ENCODE measurements at regions not wholly inside any gene's neighbourhood (a gene's known extent, or its start where the extent isn't known, plus 50 kb on each side); places are given as distances from the start of the nearest gene placed in this dataset.
"Not testable (repeated sequence)": the region's sequence is repeated elsewhere in the genome, so short reads cannot be mapped to it uniquely, and the experiment has no call there.

DNA sequence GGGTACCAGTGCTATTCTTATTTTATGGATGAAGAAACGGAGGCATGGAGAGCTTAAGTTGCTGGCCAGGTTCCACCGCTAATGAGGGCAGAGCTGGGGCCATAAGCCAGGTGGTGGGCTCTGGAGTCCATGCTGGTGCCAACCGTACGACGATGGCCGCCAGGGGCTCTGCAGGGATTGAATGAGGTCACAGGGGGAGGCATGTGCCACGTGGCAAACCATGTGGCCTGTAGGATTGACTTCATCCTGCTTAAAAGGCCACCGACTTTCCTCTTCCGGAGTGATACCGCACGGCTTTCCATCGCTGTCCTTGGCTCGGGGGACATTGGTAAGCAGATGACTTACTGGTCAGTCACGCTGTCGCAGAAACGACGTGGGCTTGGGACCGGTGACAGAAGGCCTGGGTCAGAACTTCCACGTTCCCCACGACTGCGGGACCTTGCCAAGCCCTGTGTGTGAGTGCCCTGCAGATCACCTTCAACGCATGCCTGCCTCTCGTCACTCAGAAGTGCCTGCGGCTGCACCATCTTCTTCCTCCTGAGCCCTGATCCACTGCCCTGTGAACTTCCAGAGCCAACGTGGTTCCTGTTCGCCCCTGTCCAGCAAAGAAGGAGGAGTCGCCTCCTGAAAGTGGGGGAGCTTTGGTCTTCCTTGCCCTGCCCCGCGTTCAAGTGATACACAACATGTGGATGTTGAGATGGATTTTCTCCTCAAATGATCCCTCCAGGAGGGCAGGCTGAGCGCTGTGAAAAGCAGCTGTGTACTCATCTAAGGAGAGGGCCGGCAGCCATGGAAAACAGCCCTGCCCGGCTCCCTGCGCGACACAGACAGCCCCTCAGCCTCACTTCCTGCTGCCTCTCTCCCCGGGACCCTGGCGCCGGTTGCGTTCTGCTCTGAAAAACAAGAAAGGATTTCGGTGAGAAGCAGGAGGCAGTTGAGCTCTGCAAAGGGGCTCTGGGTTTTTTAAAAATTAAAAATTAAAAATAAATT, 176.7 kb downstream of the C16orf95 start:
- Mint-ChIP-seq H3K36me3 (no peaks in the 10 kb centered on the region), H3K4me3 (no peak overlapping the region), H3K9me3 (ENCODE audit: low read depth) (no peaks in the 10 kb centered on the region), H3K27me3 (no peaks in the 10 kb centered on the region), H3K4me1 (ENCODE audit: low read depth) (no peaks in the 10 kb centered on the region), H3K27ac (no peak overlapping the region)

DNA sequence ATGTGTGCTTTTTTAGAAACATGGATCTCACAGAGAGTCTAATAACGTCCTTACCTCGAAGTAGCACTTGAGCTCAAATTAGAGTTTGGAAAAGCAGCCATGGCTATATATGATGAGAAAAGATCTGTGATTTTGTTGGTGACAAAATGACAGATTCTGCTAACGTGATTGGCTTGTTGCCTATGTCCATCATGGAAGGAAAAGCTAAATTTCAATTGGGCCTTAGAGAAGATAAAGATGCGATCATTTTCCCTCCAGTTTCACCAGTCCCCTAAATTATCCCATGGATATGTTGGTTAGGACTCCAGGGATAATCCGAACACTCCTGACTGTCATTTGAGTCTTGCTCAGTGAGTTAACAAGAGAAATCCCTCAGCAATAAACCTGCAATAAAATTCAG, 175.8 kb downstream of the C16orf95 start:
- no peaks in the 10 kb centered on the region for H3K36me3 Mint-ChIP-seq
- no peaks in the 10 kb centered on the region for H3K4me1 Mint-ChIP-seq (ENCODE audit: low read depth)
- H3K9me3 Mint-ChIP-seq (ENCODE audit: low read depth) = no peaks in the 10 kb centered on the region
- H3K27me3 Mint-ChIP-seq = no peaks in the 10 kb centered on the region
- H3K27ac Mint-ChIP-seq = no peak overlapping the region
- no peak overlapping the region for H3K4me3 Mint-ChIP-seq

DNA sequence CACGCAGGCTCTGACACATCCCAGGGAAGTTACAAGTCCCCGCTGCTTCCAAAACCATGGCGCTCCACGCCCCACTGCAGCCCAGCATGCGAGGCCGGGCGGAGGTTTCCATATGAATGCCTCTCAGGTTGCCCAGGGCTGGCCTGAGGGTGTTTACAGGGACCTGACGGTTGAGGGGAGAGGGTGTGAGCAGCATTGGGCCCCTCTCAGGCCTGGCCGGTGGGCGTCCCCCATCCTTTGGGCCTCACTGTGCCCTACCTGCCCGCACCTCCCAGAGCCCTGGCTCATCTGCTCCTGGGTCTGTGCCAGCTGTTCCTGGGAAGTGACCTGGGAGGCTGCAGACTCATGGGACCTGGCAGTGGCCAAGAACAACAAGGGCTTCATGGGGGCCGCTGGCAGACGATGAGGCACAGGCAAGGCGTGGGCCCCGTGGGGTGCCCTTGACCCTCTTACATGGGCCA, 173.5 kb downstream of the C16orf95 start:
- no peak overlapping the region for H3K4me3 Mint-ChIP-seq
- H3K4me1 Mint-ChIP-seq (ENCODE audit: low read depth) = no peaks in the 10 kb centered on the region
- peaks cover under 1% of the 10 kb centered on the region for H3K36me3 Mint-ChIP-seq
- H3K9me3 Mint-ChIP-seq (ENCODE audit: low read depth) = peaks cover 1% of the 10 kb centered on the region
- no peaks in the 10 kb centered on the region for H3K27me3 Mint-ChIP-seq
- H3K27ac Mint-ChIP-seq = no peak overlapping the region

DNA sequence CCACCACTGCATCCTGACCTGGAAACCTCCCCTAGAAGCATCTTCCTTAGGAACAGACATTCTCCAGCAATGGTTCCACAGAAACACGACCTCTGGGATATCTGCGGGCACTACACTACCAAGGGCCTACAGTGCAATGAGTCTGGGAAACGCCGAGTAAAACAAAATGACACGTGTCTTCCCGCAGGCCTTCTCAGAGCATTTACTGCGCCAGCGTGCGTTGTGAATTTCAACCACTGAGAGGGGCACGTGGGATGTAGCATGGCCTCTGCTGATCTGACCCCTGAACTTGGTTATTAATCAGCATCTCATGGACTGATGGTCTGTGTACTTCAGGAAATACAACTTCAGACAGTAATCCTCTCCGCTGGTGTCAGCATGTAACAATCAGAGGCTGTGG, 173.0 kb downstream of the C16orf95 start:
- no peak overlapping the region for H3K4me3 Mint-ChIP-seq
- peaks cover 5% of the 10 kb centered on the region for H3K9me3 Mint-ChIP-seq (ENCODE audit: low read depth)
- H3K27me3 Mint-ChIP-seq = no peaks in the 10 kb centered on the region
- peaks cover 3% of the 10 kb centered on the region for H3K36me3 Mint-ChIP-seq
- H3K27ac Mint-ChIP-seq = no peak overlapping the region
- no peaks in the 10 kb centered on the region for H3K4me1 Mint-ChIP-seq (ENCODE audit: low read depth)

DNA sequence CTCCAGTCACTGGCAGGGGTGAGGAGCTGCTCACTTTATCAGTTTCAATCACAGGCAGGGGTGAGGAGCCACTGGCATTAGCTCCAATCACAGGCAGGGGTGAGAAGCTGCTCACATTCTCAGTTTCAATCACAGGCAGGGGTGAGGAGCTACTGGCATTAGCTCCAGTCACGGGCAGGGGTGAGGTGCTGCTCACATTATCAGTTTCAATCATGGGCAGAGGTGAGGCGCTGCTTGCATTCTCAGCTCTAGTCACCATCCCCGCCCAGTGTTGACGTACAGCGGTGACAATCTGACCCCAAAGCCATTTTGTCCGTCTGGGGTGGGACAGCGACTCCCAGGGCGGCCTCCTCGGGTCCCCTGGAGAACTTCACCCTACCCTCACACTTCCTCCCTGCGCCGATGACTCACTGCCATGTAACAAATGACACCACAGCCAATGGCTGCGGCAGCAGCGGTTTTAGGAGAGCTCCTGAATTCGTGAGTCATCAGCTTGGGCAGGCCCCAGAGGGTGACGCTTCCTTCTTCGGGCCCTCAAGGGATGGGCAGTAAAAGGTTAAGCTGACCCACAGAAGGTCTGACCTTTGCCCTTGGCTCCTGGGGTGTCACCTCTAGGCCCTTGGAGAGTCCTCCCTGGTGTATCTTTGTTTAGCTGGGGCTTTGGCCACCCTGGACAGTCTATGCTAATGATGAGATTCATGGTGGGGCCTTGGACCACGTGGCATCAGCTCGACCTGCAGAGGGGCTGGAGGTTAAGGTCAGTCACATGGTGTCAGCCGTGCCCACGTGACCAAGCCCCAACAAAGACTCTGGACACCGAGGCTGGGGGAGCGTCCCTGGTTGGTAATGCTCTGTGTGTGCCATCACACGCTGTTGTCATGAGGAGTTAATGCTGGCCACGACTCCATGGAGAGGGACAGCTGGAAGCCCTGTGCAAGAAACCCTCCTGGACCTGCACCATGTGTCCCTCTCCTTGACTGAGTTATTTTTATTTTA, 171.7 kb downstream of the C16orf95 start:
- Mint-ChIP-seq H3K9me3 (ENCODE audit: low read depth) (peaks cover 5% of the 10 kb centered on the region), H3K36me3 (peaks cover 3% of the 10 kb centered on the region), H3K27ac (no peak overlapping the region), H3K27me3 (no peaks in the 10 kb centered on the region), H3K4me1 (ENCODE audit: low read depth) (no peaks in the 10 kb centered on the region), H3K4me3 (no peak overlapping the region)

DNA sequence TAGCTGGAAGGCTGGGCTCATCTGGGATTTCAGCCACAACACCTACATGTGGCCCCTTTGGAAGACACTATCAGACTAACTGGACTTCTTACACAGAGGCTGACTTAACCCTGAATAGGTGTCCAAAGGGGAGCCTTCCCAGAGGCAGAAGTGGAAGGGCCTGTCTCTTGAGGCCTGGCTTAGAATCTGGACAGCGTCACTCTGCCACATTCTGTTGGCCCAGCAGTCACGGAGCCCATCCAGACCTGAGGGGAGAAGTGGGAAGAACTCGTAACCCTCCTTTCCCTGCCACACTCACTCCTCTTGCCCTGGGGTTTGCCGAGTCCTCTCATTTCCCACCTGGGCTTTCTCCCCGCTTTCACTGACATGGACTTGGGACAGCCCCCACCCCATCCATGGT, 170.5 kb downstream of the C16orf95 start:
- no peaks in the 10 kb centered on the region for H3K4me1 Mint-ChIP-seq (ENCODE audit: low read depth)
- no peak overlapping the region for H3K4me3 Mint-ChIP-seq
- H3K9me3 Mint-ChIP-seq (ENCODE audit: low read depth) = peaks cover 5% of the 10 kb centered on the region
- H3K36me3 Mint-ChIP-seq = peaks cover 3% of the 10 kb centered on the region
- no peak overlapping the region for H3K27ac Mint-ChIP-seq
- H3K27me3 Mint-ChIP-seq = no peaks in the 10 kb centered on the region

DNA sequence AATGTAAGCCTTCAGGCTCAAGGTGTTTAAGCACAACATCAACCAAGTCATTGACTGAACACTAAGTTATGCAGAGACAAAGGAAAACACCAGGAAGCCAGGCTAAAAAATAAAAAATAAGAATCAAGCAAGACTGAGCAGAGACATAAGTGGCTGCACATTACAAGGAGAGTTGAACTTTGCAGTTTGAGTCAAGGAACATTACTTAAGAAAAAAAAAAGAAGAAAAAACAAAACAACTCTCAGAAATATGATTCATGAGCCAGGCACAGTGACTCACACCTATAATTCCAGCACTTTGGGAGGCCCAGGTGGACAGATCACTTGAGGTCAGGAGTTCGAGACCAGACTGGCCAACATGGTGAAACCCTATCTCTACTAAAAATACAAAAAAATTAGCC, 168.1 kb downstream of the C16orf95 start:
- Mint-ChIP-seq H3K4me3 (no peak overlapping the region), H3K4me1 (ENCODE audit: low read depth) (no peaks in the 10 kb centered on the region), H3K27me3 (peaks cover under 1% of the 10 kb centered on the region), H3K27ac (no peak overlapping the region), H3K36me3 (peaks cover 3% of the 10 kb centered on the region), H3K9me3 (ENCODE audit: low read depth) (peaks cover 5% of the 10 kb centered on the region)

DNA sequence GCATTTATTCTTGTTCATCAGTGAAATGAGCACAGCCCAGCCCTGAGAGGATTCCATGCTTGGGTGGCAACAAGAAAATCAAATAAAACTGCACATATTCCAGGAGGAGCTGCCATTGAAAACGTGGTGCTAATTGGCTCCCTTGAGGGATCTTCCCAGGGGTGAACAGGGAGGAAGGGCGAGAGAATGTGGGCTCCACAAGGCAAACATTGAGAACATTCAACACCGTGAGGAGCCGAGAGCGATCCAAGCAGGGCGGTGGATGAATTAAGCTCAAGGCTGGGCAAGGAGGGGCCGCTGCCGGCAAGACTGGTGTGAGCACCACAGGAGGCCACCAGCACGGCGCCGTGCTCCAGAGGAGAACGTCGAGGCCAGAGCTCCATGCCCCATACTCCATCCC, 166.9 kb downstream of the C16orf95 start:
- no peaks in the 10 kb centered on the region for H3K4me1 Mint-ChIP-seq (ENCODE audit: low read depth)
- H3K9me3 Mint-ChIP-seq (ENCODE audit: low read depth) = peaks cover 5% of the 10 kb centered on the region
- H3K27ac Mint-ChIP-seq = no peak overlapping the region
- H3K36me3 Mint-ChIP-seq = peaks cover 6% of the 10 kb centered on the region
- no peak overlapping the region for H3K4me3 Mint-ChIP-seq
- H3K27me3 Mint-ChIP-seq = peaks cover 4% of the 10 kb centered on the region

DNA sequence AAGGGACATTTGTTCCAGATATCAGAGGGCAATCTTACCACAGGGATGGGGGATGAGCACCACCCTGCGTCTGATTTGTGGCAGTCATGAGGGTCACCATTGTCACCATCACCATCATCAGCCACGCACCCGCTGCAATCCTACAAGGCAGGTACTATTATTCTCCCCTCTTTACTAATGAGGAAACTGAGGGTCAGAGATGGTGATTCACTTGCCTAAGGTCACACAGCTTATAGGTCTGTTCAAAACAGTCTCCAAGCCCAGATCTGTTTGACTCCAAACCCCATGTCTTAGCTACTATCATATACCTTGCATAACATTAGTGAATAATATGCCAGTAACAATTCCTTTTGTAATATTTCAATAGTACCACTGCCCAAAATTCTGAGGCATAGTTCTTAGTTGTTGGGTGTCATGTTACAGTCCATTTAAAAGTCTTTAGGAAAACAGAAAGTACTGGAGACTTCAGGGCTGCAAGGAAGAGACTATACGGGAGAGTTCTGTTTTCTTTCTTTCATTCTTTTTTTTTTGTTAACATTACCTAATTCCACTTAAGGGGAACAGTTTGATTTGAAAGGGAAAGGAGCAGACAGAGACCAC, 166.4 kb downstream of the C16orf95 start:
- Mint-ChIP-seq H3K27me3 (peaks cover 4% of the 10 kb centered on the region), H3K9me3 (ENCODE audit: low read depth) (peaks cover 5% of the 10 kb centered on the region), H3K27ac (no peak overlapping the region), H3K4me3 (no peak overlapping the region), H3K36me3 (peaks cover 6% of the 10 kb centered on the region), H3K4me1 (ENCODE audit: low read depth) (no peaks in the 10 kb centered on the region)

DNA sequence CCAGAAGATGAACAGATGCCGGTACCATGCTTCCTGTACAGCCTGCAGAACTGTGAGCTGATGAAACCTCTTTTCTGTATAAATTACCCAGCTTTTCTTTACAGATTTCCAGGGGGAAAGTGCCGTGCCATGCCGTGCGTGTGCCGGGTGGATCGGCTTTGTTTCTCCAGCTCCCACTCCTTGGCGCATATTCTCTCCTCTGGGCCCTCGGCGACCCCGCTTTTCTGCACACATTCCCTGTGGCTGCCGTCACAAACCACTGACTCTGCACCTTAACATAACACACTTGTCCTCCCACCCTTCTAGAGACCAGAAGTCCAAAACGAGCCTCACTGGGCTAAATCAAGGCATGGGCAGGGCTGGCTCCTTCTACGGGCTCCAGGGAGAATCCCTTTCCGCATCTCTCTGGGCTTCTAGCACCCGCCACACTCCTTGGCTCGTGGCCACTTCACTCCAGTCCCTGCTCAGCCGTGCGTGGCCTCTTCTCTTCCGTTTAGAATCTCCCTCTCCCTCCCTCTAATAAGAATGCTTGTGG, 164.9 kb downstream of the C16orf95 start:
- H3K4me3 Mint-ChIP-seq = no peak overlapping the region
- H3K27ac Mint-ChIP-seq = no peak overlapping the region
- H3K9me3 Mint-ChIP-seq (ENCODE audit: low read depth) = peaks cover 5% of the 10 kb centered on the region
- peaks cover 4% of the 10 kb centered on the region for H3K27me3 Mint-ChIP-seq
- H3K4me1 Mint-ChIP-seq (ENCODE audit: low read depth) = no peaks in the 10 kb centered on the region
- peaks cover 6% of the 10 kb centered on the region for H3K36me3 Mint-ChIP-seq

DNA sequence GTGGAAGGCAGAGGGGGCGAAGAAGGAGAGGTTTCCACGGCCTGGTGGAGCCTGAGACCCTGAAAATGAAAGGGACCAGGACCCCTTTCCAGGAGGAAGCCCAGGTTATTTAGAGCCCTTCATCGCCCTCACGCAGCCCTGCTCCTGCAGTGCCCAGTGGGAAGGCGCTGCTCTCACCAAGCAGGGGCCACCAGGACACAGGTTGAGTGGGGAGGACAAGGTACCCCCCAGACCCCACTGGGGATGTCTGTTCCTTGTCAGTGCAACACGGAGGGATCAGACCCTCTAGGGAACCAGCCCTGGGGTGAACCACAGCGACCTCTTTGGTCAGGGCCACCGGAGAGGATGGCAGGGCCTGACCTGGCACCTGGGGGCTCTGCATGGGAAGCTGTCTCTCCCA, 163.9 kb downstream of the C16orf95 start:
- H3K4me1 Mint-ChIP-seq (ENCODE audit: low read depth) = no peaks in the 10 kb centered on the region
- H3K27me3 Mint-ChIP-seq = peaks cover 5% of the 10 kb centered on the region
- peaks cover 5% of the 10 kb centered on the region for H3K9me3 Mint-ChIP-seq (ENCODE audit: low read depth)
- H3K4me3 Mint-ChIP-seq = no peak overlapping the region
- H3K27ac Mint-ChIP-seq = no peak overlapping the region
- H3K36me3 Mint-ChIP-seq = peaks cover 6% of the 10 kb centered on the region

DNA sequence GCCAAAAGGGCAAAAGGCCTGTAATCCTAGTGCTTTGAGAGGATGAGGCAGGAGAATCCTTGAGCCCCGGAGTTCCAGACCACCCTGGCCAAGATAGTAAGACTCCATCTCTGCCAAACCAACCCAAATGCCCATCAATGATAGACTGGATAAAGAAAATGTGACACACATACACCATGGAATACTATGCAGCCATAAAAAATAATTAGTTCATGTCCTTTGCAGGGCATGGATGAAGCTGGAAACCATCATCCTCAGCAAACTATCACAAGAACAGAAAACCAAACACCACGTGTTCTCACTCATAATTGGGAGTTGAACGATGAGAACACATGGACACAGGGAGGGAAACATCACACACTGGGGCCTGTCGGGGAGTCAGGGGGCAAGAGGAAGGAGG, 161.9 kb downstream of the C16orf95 start:
- H3K27ac Mint-ChIP-seq; H3K4me1 Mint-ChIP-seq (ENCODE audit: low read depth); H3K27me3 Mint-ChIP-seq; H3K36me3 Mint-ChIP-seq; H3K9me3 Mint-ChIP-seq (ENCODE audit: low read depth); H3K4me3 Mint-ChIP-seq: not testable (repeated sequence)

DNA sequence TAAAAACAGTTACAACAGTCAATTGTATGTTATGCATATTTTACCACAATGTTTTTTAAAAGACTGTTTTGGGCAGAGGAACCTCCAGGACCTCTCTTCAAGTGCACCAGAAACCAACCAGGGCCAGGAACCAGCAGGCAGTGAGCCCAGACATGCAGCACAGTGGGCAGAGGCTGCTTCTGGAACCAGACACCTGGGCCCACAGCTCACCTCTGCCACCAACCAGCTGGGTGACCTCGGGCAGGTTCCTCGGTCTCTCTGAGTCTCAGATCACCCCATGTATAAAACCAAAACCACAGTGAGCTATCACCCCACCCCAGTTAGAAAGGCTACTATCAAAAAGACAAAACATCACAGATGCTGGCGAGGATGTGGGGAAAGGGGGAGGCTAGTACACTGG, 161.0 kb downstream of the C16orf95 start:
- no peaks in the 10 kb centered on the region for H3K9me3 Mint-ChIP-seq (ENCODE audit: low read depth)
- no peaks in the 10 kb centered on the region for H3K4me1 Mint-ChIP-seq (ENCODE audit: low read depth)
- H3K36me3 Mint-ChIP-seq = peaks cover 2% of the 10 kb centered on the region
- peaks cover 6% of the 10 kb centered on the region for H3K27me3 Mint-ChIP-seq
- H3K4me3 Mint-ChIP-seq = no peak overlapping the region
- no peak overlapping the region for H3K27ac Mint-ChIP-seq

DNA sequence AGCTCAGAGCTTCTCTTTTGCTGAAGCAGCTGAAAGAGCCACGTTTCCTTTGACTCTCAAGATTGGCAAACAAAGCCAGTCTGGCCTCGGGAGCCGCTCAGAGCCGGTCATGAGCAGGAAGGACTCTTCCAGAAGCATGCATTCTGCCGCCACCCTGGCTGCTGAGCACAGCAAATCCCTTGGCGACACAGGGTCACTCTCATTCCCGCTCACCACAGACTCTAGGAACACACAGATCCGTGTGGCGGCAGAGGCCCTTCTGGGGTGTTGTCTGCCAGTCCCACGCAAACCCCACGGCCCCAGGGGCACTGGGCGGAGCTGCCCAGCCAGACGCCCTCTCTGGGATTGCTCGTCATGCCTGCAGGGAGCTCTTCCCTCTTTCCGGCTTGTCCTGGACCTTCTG, 157.0 kb downstream of the C16orf95 start:
- H3K9me3 Mint-ChIP-seq (ENCODE audit: low read depth) = no peaks in the 10 kb centered on the region
- no peaks in the 10 kb centered on the region for H3K4me1 Mint-ChIP-seq (ENCODE audit: low read depth)
- no peak overlapping the region for H3K4me3 Mint-ChIP-seq
- no peak overlapping the region for H3K27ac Mint-ChIP-seq
- H3K27me3 Mint-ChIP-seq = peaks cover 2% of the 10 kb centered on the region
- H3K36me3 Mint-ChIP-seq = no peaks in the 10 kb centered on the region
